H9 (cell line): ENCODE measurements at regions not wholly inside any gene's neighbourhood (a gene's known extent, or its start where the extent isn't known, plus 50 kb on each side); places are given as distances from the start of the nearest gene placed in this dataset.

ENCODE experiments used
- DNase-seq: peaks from one replicate; pipeline ENCODE4 v3.0.0-alpha.2; 2017
- H2AFZ ChIP-seq: one replicate; pipeline ENCODE4 v1.6.1; 2013; ENCODE audit warnings: mild to moderate bottlenecking, low read length, control low read depth, moderate library complexity
- H2AK5ac ChIP-seq: 2 replicates; pipeline ENCODE4 v1.6.1; 2013; ENCODE audit warnings: low read length, control low read depth, mixed read lengths; ENCODE audit not compliant: insufficient read length
- H2BK120ac ChIP-seq: one replicate; pipeline ENCODE4 v1.6.1; 2013; ENCODE audit warnings: low read depth, mild to moderate bottlenecking, low read length, control low read depth, inconsistent platforms; ENCODE audit not compliant: poor library complexity, severe bottlenecking
- H2BK12ac ChIP-seq: 2 replicates; pipeline ENCODE4 v1.6.1; 2013; ENCODE audit warnings: low read length, control low read depth, mixed read lengths, low read depth; ENCODE audit not compliant: insufficient read length
- H2BK15ac ChIP-seq: 2 replicates; pipeline ENCODE4 v1.6.1; 2013; ENCODE audit warnings: low read depth, low read length, control low read depth
- H2BK20ac ChIP-seq: one replicate; pipeline ENCODE4 v1.6.1; 2013; ENCODE audit warnings: low read depth, mild to moderate bottlenecking, low read length, control low read depth, inconsistent platforms; ENCODE audit not compliant: poor library complexity, severe bottlenecking
- H2BK5ac ChIP-seq: 2 replicates; pipeline ENCODE4 v1.6.1; 2013; ENCODE audit warnings: low read length, control low read depth, mixed read lengths; ENCODE audit not compliant: insufficient read length
- H3K14ac ChIP-seq: 2 replicates; pipeline ENCODE4 v1.6.1; 2013; ENCODE audit warnings: low read length, control low read depth; ENCODE audit not compliant: insufficient read depth
- H3K18ac ChIP-seq: 2 replicates; pipeline ENCODE4 v1.6.1; 2013; ENCODE audit warnings: low read depth, mild to moderate bottlenecking, mixed read lengths, low read length, control low read depth; ENCODE audit not compliant: insufficient read length
- H3K23ac ChIP-seq: 2 replicates; pipeline ENCODE4 v1.6.1; 2013; ENCODE audit warnings: low read length, control low read depth, mixed read lengths, low read depth; ENCODE audit not compliant: insufficient read length
- H3K23me2 ChIP-seq: 2 replicates; pipeline ENCODE4 v1.6.1; 2013; ENCODE audit warnings: low read depth, mild to moderate bottlenecking, mixed read lengths, low read length, control low read depth; ENCODE audit not compliant: insufficient read length, poor library complexity, severe bottlenecking
- H3K27ac ChIP-seq: 2 replicates; pipeline ENCODE4 v1.5.1; 2013; ENCODE audit warnings: low read length, control low read depth, mixed read lengths, low read depth; ENCODE audit not compliant: insufficient read length
- H3K27me3 ChIP-seq: 2 replicates; pipeline ENCODE4 v1.6.1; 2013; ENCODE audit warnings: low read length, control low read depth, inconsistent platforms; ENCODE audit not compliant: insufficient read depth
- H3K4ac ChIP-seq: 2 replicates; pipeline ENCODE4 v1.6.1; 2013; ENCODE audit warnings: low read depth, mild to moderate bottlenecking, control low read depth, inconsistent platforms, low read length, moderate library complexity
- H3K4me1 ChIP-seq: 2 replicates; pipeline ENCODE4 v1.6.1; 2013; ENCODE audit warnings: low read length, control low read depth, inconsistent platforms; ENCODE audit not compliant: insufficient read depth
- H3K4me2 ChIP-seq: 2 replicates; pipeline ENCODE4 v1.6.1; 2013; ENCODE audit warnings: low read length, control low read depth, mixed read lengths; ENCODE audit not compliant: insufficient read length, insufficient read depth
- H3K56ac ChIP-seq: 2 replicates; pipeline ENCODE4 v1.6.1; 2013; ENCODE audit warnings: low read depth, mild to moderate bottlenecking, mixed read lengths, low read length, control low read depth; ENCODE audit not compliant: insufficient read length
- H3K79me1 ChIP-seq: 2 replicates; pipeline ENCODE4 v1.6.1; 2013; ENCODE audit warnings: low read depth, mild to moderate bottlenecking, moderate library complexity, low read length, control low read depth, inconsistent platforms; ENCODE audit not compliant: insufficient read depth, poor library complexity, severe bottlenecking
- H3K79me2 ChIP-seq: 2 replicates; pipeline ENCODE4 v1.6.1; 2013; ENCODE audit warnings: low read length, control low read depth, inconsistent platforms; ENCODE audit not compliant: insufficient read depth
- H3K9ac ChIP-seq: 2 replicates; pipeline ENCODE4 v1.6.1; 2013; ENCODE audit warnings: low read length, control low read depth, mixed read lengths; ENCODE audit not compliant: insufficient read length; ENCODE audit errors: extremely low read depth
- H3K9me3 ChIP-seq: one replicate; pipeline ENCODE4 v1.6.1; 2013; ENCODE audit warnings: low read depth, low read length, inconsistent platforms; ENCODE audit not compliant: control insufficient read depth
- H3T11ph ChIP-seq: one replicate; pipeline ENCODE4 v1.6.1; 2013; ENCODE audit warnings: mild to moderate bottlenecking, low read length, control low read depth, inconsistent platforms
- H4K20me1 ChIP-seq: one replicate; pipeline ENCODE4 v1.6.1; 2013; ENCODE audit not compliant: control insufficient read depth, insufficient read length, insufficient read depth
- H4K5ac ChIP-seq: 2 replicates; pipeline ENCODE4 v1.6.1; 2013; ENCODE audit warnings: low read depth, mild to moderate bottlenecking, mixed read lengths, low read length, control low read depth; ENCODE audit not compliant: insufficient read length
- H4K8ac ChIP-seq: replicated peaks from 2 replicates; pipeline ENCODE4 v1.6.1; 2013; ENCODE audit warnings: low read length, control low read depth, mixed read lengths, low read depth; ENCODE audit not compliant: insufficient read length
- H4K91ac ChIP-seq: 2 replicates; pipeline ENCODE4 v1.6.1; 2013; ENCODE audit warnings: low read depth, mild to moderate bottlenecking, moderate library complexity, mixed read lengths, low read length, control low read depth; ENCODE audit not compliant: insufficient read length
- H3K27ac Mint-ChIP-seq, 3 experiments: 2 replicates in 2 of 3; 3 replicates in 1 of 3; pipeline ENCODE4 v1.8.0; 2020 to 2021; ENCODE audit warnings: mixed read lengths in 3 of 3, mild to moderate bottlenecking in 1 of 3, moderate library complexity in 1 of 3
- H3K27me3 Mint-ChIP-seq: 2 replicates; pipeline ENCODE4 v1.8.0; 2021; ENCODE audit warnings: low read depth, mild to moderate bottlenecking, moderate library complexity, mixed read lengths
- H3K36me3 Mint-ChIP-seq, 3 experiments: 2 replicates in 2 of 3; 3 replicates in 1 of 3; pipeline ENCODE4 v1.8.0; 2020 to 2021; ENCODE audit warnings: low read depth in 3 of 3, mixed read lengths in 3 of 3; ENCODE audit not compliant: insufficient read depth in 1 of 3
- H3K4me1 Mint-ChIP-seq, 2 experiments: 2 replicates each; pipeline ENCODE4 v1.8.0; 2020; ENCODE audit warnings: mixed read lengths in 2 of 2
- H3K4me3 Mint-ChIP-seq, 2 experiments: 2 replicates in 1 of 2; 3 replicates in 1 of 2; pipeline ENCODE4 v1.8.0; 2020 to 2021; ENCODE audit warnings: mild to moderate bottlenecking in 2 of 2, mixed read lengths in 2 of 2, moderate library complexity in 1 of 2
- H3K9me3 Mint-ChIP-seq, 2 experiments: 2 replicates in 1 of 2; 3 replicates in 1 of 2; pipeline ENCODE4 v1.8.0; 2020; ENCODE audit warnings: mild to moderate bottlenecking in 2 of 2, mixed read lengths in 2 of 2, moderate library complexity in 1 of 2
- CTCF ChIP-seq: fragments of 200-600 bp; sonication (generic); conservative IDR thresholded peaks from 3 replicates; pipeline ENCODE4 v1.8.0; 2021; ENCODE audit warnings: antibody characterized with exemption, mild to moderate bottlenecking
- WGBS: extraction: QIAGEN DNeasy Blood & Tissue Kit; methylation state at CpG from one replicate; pipeline ENCODE4 v1.1.7; 2013; ENCODE audit warnings: missing lambda C conversion rate, low lambda C conversion rate, mixed read lengths; ENCODE audit not compliant: insufficient read length; ENCODE audit errors: extremely low coverage; 5-methylcytosine and 5-hydroxymethylcytosine counted together

GRCh38 chrX:10747975-10748374, 127.6 kb upstream of the MID1 start:
- Histone ChIP-seq H3K23me2 (no peaks in the 10 kb centered on the region), H2BK15ac (no peak overlapping the region), H4K8ac (no peak overlapping the region), H3K9ac (no peak overlapping the region), H3K27ac (no peak overlapping the region), H3K4me1 (peaks cover 4% of the 10 kb centered on the region; the same call in 1 of the 2 replicates), H3K79me2 (no peaks in the 10 kb centered on the region; the same call in 1 of the 2 replicates), H2BK12ac (no peak overlapping the region), H3K27me3 (no peaks in the 10 kb centered on the region), H3K4me2 (no peak overlapping the region), H2AFZ (no peak overlapping the region), H2BK5ac (no peak overlapping the region), H2BK120ac (no peak overlapping the region), H3K79me1 (no peaks in the 10 kb centered on the region), H4K91ac (no peak overlapping the region), H3T11ph (no peak overlapping the region), H3K14ac (no peak overlapping the region), H3K56ac (no peak overlapping the region), H3K23ac (no peak overlapping the region), H4K5ac (no peak overlapping the region), H3K18ac (no peak overlapping the region), H2BK20ac (no peak overlapping the region), H3K4ac (no peak overlapping the region), H2AK5ac (no peak overlapping the region), H3K9me3 (peaks cover 9% of the 10 kb centered on the region), H4K20me1 (no peaks in the 10 kb centered on the region)
- no peaks in the 10 kb centered on the region for H3K27me3 Mint-ChIP-seq
- no peak overlapping the region; a peak in 1 of 7 replicates for H3K27ac Mint-ChIP-seq
- H3K4me1 Mint-ChIP-seq: peaks cover 34 to 36% of the 10 kb centered on the region in 2 experiments
- no peaks in the 10 kb centered on the region; a peak in 4 of 7 replicates for H3K36me3 Mint-ChIP-seq
- no peak overlapping the region for H3K4me3 Mint-ChIP-seq
- no CpG with 5 or more reads among the region's 1 CpG for WGBS
- H3K9me3 Mint-ChIP-seq: peaks cover 36 to 46% of the 10 kb centered on the region in 2 experiments
- DNase-seq: no peak
- TF ChIP-seq CTCF: no peak
